ENCODE measurements at regions not wholly inside any gene's neighbourhood (a gene's known extent, or its start where the extent isn't known, plus 50 kb on each side); places are given as distances from the start of the nearest gene placed in this dataset.

GRCh38 chr12:111055181-111055880 is 135.0 kb upstream of the MYL2 start:
- H3K27ac ChIP-seq: no peak overlapping the region
- TF ChIP-seq ZFX (IDR thresholded peaks at IDR 0.05) (no peak), CTCF (conservative IDR thresholded peaks at IDR 0.05) (no peak)

- no peak overlapping the region for H3K27ac ChIP-seq
- TF ChIP-seq ZFX (IDR thresholded peaks at IDR 0.05): no peak
- TF ChIP-seq CTCF (conservative IDR thresholded peaks at IDR 0.05): no peak
Measured at GRCh38 chr12:111048991-111049390, 128.6 kb upstream of the MYL2 start.

GRCh38 chr12:111046896-111047295 is 126.5 kb upstream of the MYL2 start:
- TF ChIP-seq CTCF (conservative IDR thresholded peaks at IDR 0.05) (no peak), ZFX (IDR thresholded peaks at IDR 0.05) (no peak)
- no peak overlapping the region for H3K27ac ChIP-seq

- TF ChIP-seq ZFX (IDR thresholded peaks at IDR 0.05): no peak
- TF ChIP-seq CTCF (conservative IDR thresholded peaks at IDR 0.05): no peak
Measured at GRCh38 chr12:111045941-111046340, 125.6 kb upstream of the MYL2 start.

GRCh38 chr12:111041091-111041490 is 120.7 kb upstream of the MYL2 start:
- no peak for TF ChIP-seq ZFX (IDR thresholded peaks at IDR 0.05)
- no peak for TF ChIP-seq CTCF (conservative IDR thresholded peaks at IDR 0.05)
- H3K27ac ChIP-seq: no peak overlapping the region

More at GRCh38 chr12:111045941-111046340, 125.6 kb upstream of the MYL2 start:
- no peak overlapping the region for H3K27ac ChIP-seq

- TF ChIP-seq CTCF (conservative IDR thresholded peaks at IDR 0.05) (no peak), ZFX (IDR thresholded peaks at IDR 0.05) (no peak)
- no peak overlapping the region for H3K27ac ChIP-seq
Measured at GRCh38 chr12:111040690-111041089, 120.3 kb upstream of the MYL2 start.

GRCh38 chr12:111038941-111039340 is 118.6 kb upstream of the MYL2 start:
- TF ChIP-seq ZFX (IDR thresholded peaks at IDR 0.05) (no peak), CTCF (conservative IDR thresholded peaks at IDR 0.05) (no peak)
- no peak overlapping the region for H3K27ac ChIP-seq
